GM21619 (cell line): ENCODE measurements at regions not wholly inside any gene's neighbourhood (a gene's known extent, or its start where the extent isn't known, plus 50 kb on each side); places are given as distances from the start of the nearest gene placed in this dataset.
"Not testable (repeated sequence)": the region's sequence is repeated elsewhere in the genome, so short reads cannot be mapped to it uniquely, and the experiment has no call there.

Source experiments
- ATAC-seq: cut with Tn5 transposase; IDR thresholded peaks from one replicate; pipeline ENCODE4 v1.9.1; 2021; ENCODE audit not compliant: unreplicated experiment

- no peak for ATAC-seq
Observed at GRCh38 chr6:106749609-106750008, 120.2 kb downstream of the QRSL1 start.

GRCh38 chr6:106748547-106749207 lies 119.3 kb downstream of the QRSL1 start:
- ATAC-seq: no peak

- ATAC-seq: no peak
Observed at GRCh38 chr6:106747139-106747538, 117.8 kb downstream of the QRSL1 start.

GRCh38 chr6:106746652-106747051 lies 117.3 kb downstream of the QRSL1 start:
- no peak for ATAC-seq

- ATAC-seq: no peak
Observed at GRCh38 chr6:106745824-106746582, 116.6 kb downstream of the QRSL1 start.

- no peak for ATAC-seq
Observed at GRCh38 chr6:106745197-106745770, 115.9 kb downstream of the QRSL1 start.

- ATAC-seq: no peak
Observed at GRCh38 chr6:106744781-106745180, 115.4 kb downstream of the QRSL1 start.

- ATAC-seq: not testable (repeated sequence)
Observed at GRCh38 chr6:106744029-106744428, 114.7 kb downstream of the QRSL1 start.

GRCh38 chr6:106743612-106744011 lies 114.2 kb downstream of the QRSL1 start:
- ATAC-seq: no peak

- ATAC-seq: no peak
Observed at GRCh38 chr6:106740287-106740686, 110.9 kb downstream of the QRSL1 start.

- ATAC-seq: no peak
Observed at GRCh38 chr6:106739387-106739786, 110.0 kb downstream of the QRSL1 start.

- ATAC-seq: no peak
Observed at GRCh38 chr6:106736502-106736901, 107.1 kb downstream of the QRSL1 start.

- no peak for ATAC-seq
Observed at GRCh38 chr6:106735828-106736227, 106.5 kb downstream of the QRSL1 start.

GRCh38 chr6:106735136-106735633 lies 105.8 kb downstream of the QRSL1 start:
- ATAC-seq: no peak

GRCh38 chr6:106733386-106733785 lies 104.0 kb downstream of the QRSL1 start:
- no peak for ATAC-seq

- ATAC-seq: no peak
Observed at GRCh38 chr6:106732376-106732940, 103.1 kb downstream of the QRSL1 start.

GRCh38 chr6:106731843-106732160 lies 102.4 kb downstream of the QRSL1 start:
- no peak for ATAC-seq

- no peak for ATAC-seq
Observed at GRCh38 chr6:106731144-106731842, 101.9 kb downstream of the QRSL1 start.

- ATAC-seq: no peak
Observed at GRCh38 chr6:106730718-106731117, 101.3 kb downstream of the QRSL1 start.

- no peak for ATAC-seq
Observed at GRCh38 chr6:106730264-106730663, 100.9 kb downstream of the QRSL1 start.

GRCh38 chr6:106729841-106730240 lies 100.5 kb downstream of the QRSL1 start:
- ATAC-seq: no peak
